ENCODE measurements at regions not wholly inside any gene's neighbourhood (a gene's known extent, or its start where the extent isn't known, plus 50 kb on each side); places are given as distances from the start of the nearest gene placed in this dataset.

- Histone ChIP-seq H3K79me2 (ENCODE audit: insufficient read depth, low read length) (no peaks in the 10 kb centered on the region), H3K9me3 (ENCODE audit: low read depth, low read length) (no peaks in the 10 kb centered on the region), H3K4me1 (ENCODE audit: insufficient read depth, low read length) (no peaks in the 10 kb centered on the region)
Observed at GRCh38 chr11:134727636-134728035, 315.6 kb upstream of the B3GAT1 start.

GRCh38 chr11:134727204-134727603 lies 315.2 kb upstream of the B3GAT1 start:
- DNase-seq (ENCODE audit: insufficient read length, low spot score, missing footprints) = no peak
- Histone ChIP-seq H3K4me3 (ENCODE audit: insufficient read depth, low read length) (no peak overlapping the region), H3K36me3 (ENCODE audit: insufficient read depth, low read length) (no peaks in the 10 kb centered on the region), H3K27me3 (ENCODE audit: insufficient read depth, low read length) (no peaks in the 10 kb centered on the region), H3K27ac (ENCODE audit: low read depth, low read length) (no peak overlapping the region), H3K9me3 (ENCODE audit: low read depth, low read length) (no peaks in the 10 kb centered on the region), H3K79me2 (ENCODE audit: insufficient read depth, low read length) (no peaks in the 10 kb centered on the region), H3K4me2 (ENCODE audit: insufficient read depth, low read length) (no peak overlapping the region), H4K20me1 (ENCODE audit: insufficient read depth, low read length) (no peaks in the 10 kb centered on the region), H2AFZ (ENCODE audit: low read length) (no peak overlapping the region), H3K4me1 (ENCODE audit: insufficient read depth, low read length) (no peaks in the 10 kb centered on the region)
- no peak for TF ChIP-seq CTCF (IDR thresholded peaks at IDR 0.05; ENCODE audit: extremely low read depth, low read depth, low read length)

More at GRCh38 chr11:134727636-134728035, 315.6 kb upstream of the B3GAT1 start:
- H3K27ac ChIP-seq (ENCODE audit: low read depth, low read length) = no peak overlapping the region
- H3K36me3 ChIP-seq (ENCODE audit: insufficient read depth, low read length) = no peaks in the 10 kb centered on the region
- DNase-seq (ENCODE audit: insufficient read length, low spot score, missing footprints) = no peak
- H2AFZ ChIP-seq (ENCODE audit: low read length) = no peak overlapping the region
- no peaks in the 10 kb centered on the region for H3K27me3 ChIP-seq (ENCODE audit: insufficient read depth, low read length)
- TF ChIP-seq CTCF (IDR thresholded peaks at IDR 0.05; ENCODE audit: extremely low read depth, low read depth, low read length) = no peak
- no peaks in the 10 kb centered on the region for H4K20me1 ChIP-seq (ENCODE audit: insufficient read depth, low read length)
- H3K4me2 ChIP-seq (ENCODE audit: insufficient read depth, low read length) = no peak overlapping the region
- H3K4me3 ChIP-seq (ENCODE audit: insufficient read depth, low read length) = no peak overlapping the region

- Histone ChIP-seq H3K4me3 (ENCODE audit: insufficient read depth, low read length) (no peak overlapping the region), H3K36me3 (ENCODE audit: insufficient read depth, low read length) (no peaks in the 10 kb centered on the region), H3K27me3 (ENCODE audit: insufficient read depth, low read length) (no peaks in the 10 kb centered on the region), H2AFZ (ENCODE audit: low read length) (no peak overlapping the region), H3K4me1 (ENCODE audit: insufficient read depth, low read length) (no peaks in the 10 kb centered on the region), H4K20me1 (ENCODE audit: insufficient read depth, low read length) (no peaks in the 10 kb centered on the region), H3K79me2 (ENCODE audit: insufficient read depth, low read length) (no peaks in the 10 kb centered on the region), H3K9me3 (ENCODE audit: low read depth, low read length) (no peaks in the 10 kb centered on the region), H3K27ac (ENCODE audit: low read depth, low read length) (no peak overlapping the region), H3K4me2 (ENCODE audit: insufficient read depth, low read length) (no peak overlapping the region)
- no peak for TF ChIP-seq CTCF (IDR thresholded peaks at IDR 0.05; ENCODE audit: extremely low read depth, low read depth, low read length)
- no peak for DNase-seq (ENCODE audit: insufficient read length, low spot score, missing footprints)
Observed at GRCh38 chr11:134725716-134726639, 313.9 kb upstream of the B3GAT1 start.

GRCh38 chr11:134725211-134725610 lies 313.2 kb upstream of the B3GAT1 start:
- Histone ChIP-seq H3K4me1 (ENCODE audit: insufficient read depth, low read length) (no peaks in the 10 kb centered on the region), H4K20me1 (ENCODE audit: insufficient read depth, low read length) (no peaks in the 10 kb centered on the region), H3K4me2 (ENCODE audit: insufficient read depth, low read length) (no peak overlapping the region), H3K36me3 (ENCODE audit: insufficient read depth, low read length) (no peaks in the 10 kb centered on the region), H3K4me3 (ENCODE audit: insufficient read depth, low read length) (no peak overlapping the region), H3K27ac (ENCODE audit: low read depth, low read length) (no peak overlapping the region), H3K9me3 (ENCODE audit: low read depth, low read length) (no peaks in the 10 kb centered on the region), H3K27me3 (ENCODE audit: insufficient read depth, low read length) (no peaks in the 10 kb centered on the region), H3K79me2 (ENCODE audit: insufficient read depth, low read length) (no peaks in the 10 kb centered on the region), H2AFZ (ENCODE audit: low read length) (no peak overlapping the region)
- no peak for TF ChIP-seq CTCF (IDR thresholded peaks at IDR 0.05; ENCODE audit: extremely low read depth, low read depth, low read length)
- no peak for DNase-seq (ENCODE audit: insufficient read length, low spot score, missing footprints)

Measured in osteoblast (primary cell).